ENCODE measurements at regions not wholly inside any gene's neighbourhood (a gene's known extent, or its start where the extent isn't known, plus 50 kb on each side); places are given as distances from the start of the nearest gene placed in this dataset.

DNA sequence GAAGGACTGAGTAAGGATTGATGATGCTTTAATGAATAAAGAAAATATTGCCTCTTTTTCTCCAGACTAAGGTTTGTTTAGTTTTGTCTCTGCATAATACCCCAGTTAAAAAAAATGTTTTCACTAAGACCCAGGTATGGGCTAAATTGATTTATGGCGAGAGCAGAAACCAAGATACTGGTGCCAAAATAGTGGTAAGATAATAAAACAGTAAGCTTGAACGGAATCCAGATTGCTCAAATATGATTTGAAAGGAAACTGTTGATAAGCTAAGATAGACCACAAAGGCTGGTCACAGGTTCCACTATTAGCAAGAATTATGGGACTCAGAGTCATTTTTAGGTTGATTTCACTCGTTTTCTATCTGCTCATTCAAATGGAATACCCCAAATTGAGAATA, 831.2 kb downstream of the EPHA7 start:
- no peak overlapping the region for H2AK5ac ChIP-seq (ENCODE audit: low read depth, low read length)
- no peak overlapping the region for H3K14ac ChIP-seq (ENCODE audit: insufficient read length)
- H3K4me1 ChIP-seq (replicated peaks in 1 of 4; ENCODE audit: control insufficient read depth in 3 of 4, insufficient read depth in 4 of 4, low read length in 3 of 4), result no peaks in the 10 kb centered on the region
- no peaks in the 10 kb centered on the region; the same call in 1 of the 2 replicates for H3K23me2 ChIP-seq (ENCODE audit: low read depth, low read length)
- no peaks in the 10 kb centered on the region for H3K36me3 ChIP-seq (ENCODE audit: control insufficient read depth in 2 of 4, insufficient read depth in 4 of 4, low read length in 3 of 4)
- no peaks in the 10 kb centered on the region for H3K79me1 ChIP-seq (ENCODE audit: low read depth, low read length)
- H3K4ac ChIP-seq (replicated peaks; ENCODE audit: insufficient read length, low read depth, low read length), result no peak overlapping the region
- no peaks in the 10 kb centered on the region for H3K79me2 ChIP-seq (ENCODE audit: control insufficient read depth in 1 of 2, insufficient read depth in 2 of 2, low read length in 2 of 2)
- POLR2A ChIA-PET (ENCODE audit: partially characterized antibody), result no interaction called here
- H2BK120ac ChIP-seq (replicated peaks; ENCODE audit: low read depth, low read length), result no peak overlapping the region
- no peak overlapping the region for H3K18ac ChIP-seq (ENCODE audit: extremely low read depth, low read length)
- H2BK15ac ChIP-seq (ENCODE audit: low read length), result no peak overlapping the region
- no peak overlapping the region for H4K8ac ChIP-seq (ENCODE audit: extremely low read depth, insufficient read depth, low read length)
- H3K56ac ChIP-seq (replicated peaks; ENCODE audit: insufficient read length, low read depth, low read length), result no peak overlapping the region
- H2BK20ac ChIP-seq (ENCODE audit: low read length), result no peak overlapping the region
- no peak for TF ChIP-seq TEAD4 (IDR thresholded peaks at IDR 0.05; ENCODE audit: low read depth, low read length)
- TF ChIP-seq, protein P1, sequence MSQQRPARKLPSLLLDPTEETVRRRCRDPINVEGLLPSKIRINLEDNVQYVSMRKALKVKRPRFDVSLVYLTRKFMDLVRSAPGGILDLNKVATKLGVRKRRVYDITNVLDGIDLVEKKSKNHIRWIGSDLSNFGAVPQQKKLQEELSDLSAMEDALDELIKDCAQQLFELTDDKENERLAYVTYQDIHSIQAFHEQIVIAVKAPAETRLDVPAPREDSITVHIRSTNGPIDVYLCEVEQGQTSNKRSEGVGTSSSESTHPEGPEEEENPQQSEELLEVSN (IDR thresholded peaks at IDR 0.05), result no peak
- DNase-seq (ENCODE audit: low read depth in 1 of 2, low spot score in 2 of 2) (no peak), FAIRE-seq (no peak)
- H3K9me3 ChIP-seq (ENCODE audit: insufficient read depth in 2 of 2, low read depth in 1 of 2, low read length in 1 of 2), result no peaks in the 10 kb centered on the region
- H4K20me1 ChIP-seq (replicated peaks in 1 of 2; ENCODE audit: control insufficient read depth in 1 of 2, insufficient read depth in 2 of 2, low read length in 2 of 2), result no peaks in the 10 kb centered on the region
- no peak overlapping the region for H3K4me2 ChIP-seq (ENCODE audit: insufficient read depth in 1 of 2, low read depth in 2 of 2, low read length in 2 of 2)
- CTCF ChIA-PET (ENCODE audit: partially characterized antibody), result no interaction called here
- H3K4me3 ChIP-seq (ENCODE audit: extremely low read depth in 1 of 4, insufficient read depth in 2 of 4, low read depth in 3 of 4, low read length in 4 of 4), result no peak overlapping the region
- no peak overlapping the region for H3K9ac ChIP-seq (replicated peaks in 1 of 4; ENCODE audit: extremely low read depth in 1 of 4, low read depth in 3 of 4, low read length in 3 of 4)
- no peak overlapping the region for H3K23ac ChIP-seq (ENCODE audit: insufficient read length)
- no peak overlapping the region for H2AFZ ChIP-seq (ENCODE audit: low read length)
- 92% methylated on average over 3 of the region's 3 CpGs; no CpG with 5 or more reads in 1 of the 2 experiments for WGBS, 2 experiments (ENCODE audit: extremely low coverage in 1 of 2, insufficient coverage in 1 of 2, insufficient read length in 1 of 2, insufficient replicate concordance in 2 of 2, low coverage in 1 of 2, low lambda C conversion rate in 2 of 2, missing lambda C conversion rate in 1 of 2)
- H2BK12ac ChIP-seq (ENCODE audit: low read depth, low read length), result no peak overlapping the region
- no peaks in the 10 kb centered on the region for H3K27me3 ChIP-seq (replicated peaks in 1 of 4; ENCODE audit: control insufficient read depth in 3 of 4, extremely low read depth in 1 of 4, insufficient read depth in 3 of 4, low read length in 3 of 4)
- no peak overlapping the region for H4K91ac ChIP-seq (replicated peaks; ENCODE audit: insufficient read length, low read length)
- no peak overlapping the region for H4K5ac ChIP-seq (ENCODE audit: insufficient read length, low read depth, low read length)
- no peak overlapping the region for H3K27ac ChIP-seq (ENCODE audit: low read depth, low read length)
- no peak overlapping the region for H2BK5ac ChIP-seq (ENCODE audit: low read depth, low read length)

Measured in H1 (cell line).